ENCODE measurements at regions not wholly inside any gene's neighbourhood (a gene's known extent, or its start where the extent isn't known, plus 50 kb on each side); places are given as distances from the start of the nearest gene placed in this dataset.

GRCh38 chr3:102026656-102027055 is 177.3 kb downstream of the NFKBIZ start:
- TF ChIP-seq CTCF (IDR thresholded peaks at IDR 0.05; ENCODE audit: low read length), result no peak
- no peak for TF ChIP-seq EZH2phosphoT487 (IDR thresholded peaks at IDR 0.05; ENCODE audit: low read length)
- TF ChIP-seq EZH2 (optimal IDR thresholded peaks at IDR 0.05; ENCODE audit: low read depth, low read length), result no peak

Measured in MM.1S (cell line).